Adrenal gland (tissue), 9 donors: ENCODE measurements at regions not wholly inside any gene's neighbourhood (a gene's known extent, or its start where the extent isn't known, plus 50 kb on each side); places are given as distances from the start of the nearest gene placed in this dataset.

Experiments
- DNase-seq, 7 donors: peaks; one replicate each; pipeline ENCODE4 v3.0.0-alpha.2; 2019 to 2020
- H3K27ac ChIP-seq, 5 donors: fragments of 200-600 bp; sonication (generic) in 4 of 5; 1 replicate in 3 of 5; 2 replicates in 2 of 5; pipeline versions ENCODE4 v1.5.1 to v1.8.0; 2016 to 2020; ENCODE audit warnings: mild to moderate bottlenecking in 1 of 5
- H3K27me3 ChIP-seq: fragments of 200-600 bp; 2 replicates; pipeline ENCODE4 v1.8.0; 2021
- H3K36me3 ChIP-seq, 2 donors: fragments of 200-600 bp; replicated peaks in 1 of 2; 1 replicate in 1 of 2; 2 replicates in 1 of 2; pipeline versions ENCODE4 v1.5.1 to v1.8.0; 2018 to 2022
- H3K4me1 ChIP-seq, 2 donors: fragments of 200-600 bp; replicated peaks in 1 of 2; 1 replicate in 1 of 2; 2 replicates in 1 of 2; pipeline versions ENCODE4 v1.5.1 to v1.8.0; 2018 to 2021
- H3K4me3 ChIP-seq, 4 donors: fragments of 200-600 bp; sonication (generic) in 3 of 4; one replicate each; pipeline ENCODE4 v1.5.1; 2016 to 2018
- H3K9me3 ChIP-seq, 3 donors: fragments of 200-600 bp; sonication (generic) in 1 of 3; replicated peaks in 1 of 3; 1 replicate in 2 of 3; 2 replicates in 1 of 3; pipeline versions ENCODE4 v1.5.1 to v1.8.0; 2016 to 2021
- CTCF ChIP-seq, 6 experiments: fragments of 450-650 bp in 4 of 6; fragments of 200-600 bp in 2 of 6; sonication (generic) in 1 of 6; IDR thresholded peaks; 1 replicate in 5 of 6; 2 replicates in 1 of 6; pipeline versions ENCODE4 v1.5.1 to v1.8.0; 2016 to 2021; ENCODE audit warnings: antibody characterized with exemption in 6 of 6, mild to moderate bottlenecking in 2 of 6, moderate library complexity in 1 of 6
- POLR2A ChIP-seq, 2 donors: fragments of 450-650 bp; IDR thresholded peaks; one replicate each; pipeline ENCODE4 v1.6.1; 2017; ENCODE audit warnings: antibody characterized with exemption in 2 of 2, mild to moderate bottlenecking in 2 of 2, moderate library complexity in 1 of 2
- WGBS, 4 donors: extraction: QIAGEN DNeasy Blood & Tissue Kit in 2 of 4; methylation state at CpG; one replicate each; pipeline versions ENCODE4 v1.1.5 to v1.1.7; 2013 to 2017; 5-methylcytosine and 5-hydroxymethylcytosine counted together
- intact Hi-C, 2 donors: fragments of 100-400 bp; cut with DNase I; formaldehyde crosslinking; loops; one replicate each; pipeline versions ENCODE4 v1.14.1 to v1.15.0; 2022 to 2023
- donor health status: healthy with polysubstance abuse.
- donor health status: Bipolar disorder and iron deficiency.
- donor health status: DM: yes; HTN: yes; CAD: no.
- donor health status: DM: no; HTN: no; CAD: no.
- donor health status: DM: no; HTN: no; CAD: no.

GRCh38 chr13:60772726-60773125, 375.7 kb downstream of the TDRD3 start:
- Histone ChIP-seq H3K27ac (no peak overlapping the region), H3K36me3 (no peaks in the 10 kb centered on the region), H3K27me3 (no peaks in the 10 kb centered on the region), H3K9me3 (no peaks in the 10 kb centered on the region), H3K4me3 (no peak overlapping the region), H3K4me1 (no peaks in the 10 kb centered on the region)
- intact Hi-C loops, result no loop called here
- no peak for TF ChIP-seq POLR2A (IDR thresholded peaks at IDR 0.05)
- TF ChIP-seq CTCF (IDR thresholded peaks at IDR 0.05), result no peak
- no peak for DNase-seq

- Histone ChIP-seq H3K4me1 (no peaks in the 10 kb centered on the region), H3K9me3 (no peaks in the 10 kb centered on the region), H3K4me3 (no peak overlapping the region), H3K27ac (no peak overlapping the region), H3K27me3 (no peaks in the 10 kb centered on the region), H3K36me3 (no peaks in the 10 kb centered on the region)
- WGBS, 4 donors, result 66 to 77% (median 72%) methylated on average over 5 of the region's 5 CpGs
- DNase-seq, result no peak
- intact Hi-C loops, result no loop called here
- TF ChIP-seq POLR2A (IDR thresholded peaks at IDR 0.05), result no peak
Observed at GRCh38 chr13:60765700-60766411, 368.8 kb downstream of the TDRD3 start.

DNA sequence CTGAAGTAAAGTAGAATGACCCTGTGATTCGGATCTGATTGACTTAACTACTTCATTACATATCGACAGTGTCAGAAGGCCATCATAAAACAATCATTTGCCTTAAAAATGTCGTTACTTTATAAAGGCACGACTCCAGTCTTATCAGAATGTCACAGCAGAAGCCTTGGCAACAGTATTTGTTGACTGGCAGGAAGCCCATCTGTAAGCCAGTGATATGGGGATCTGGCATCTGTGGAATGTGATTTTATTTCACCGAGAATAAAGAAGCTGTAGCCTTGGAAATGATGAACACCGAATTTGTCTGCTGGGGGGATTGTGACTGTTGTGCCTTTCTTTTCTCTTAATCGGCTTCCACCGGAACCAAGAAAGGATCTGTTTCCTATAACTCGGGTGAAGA, 362.5 kb downstream of the TDRD3 start:
- no peak for TF ChIP-seq CTCF (IDR thresholded peaks at IDR 0.05)
- TF ChIP-seq POLR2A (IDR thresholded peaks at IDR 0.05), result no peak
- Histone ChIP-seq H3K4me3 (no peak overlapping the region), H3K27ac (no peak overlapping the region), H3K9me3 (no peaks in the 10 kb centered on the region), H3K27me3 (no peaks in the 10 kb centered on the region), H3K4me1 (peaks cover 0 to 7% of the 10 kb centered on the region in 2 donors), H3K36me3 (no peaks in the 10 kb centered on the region)
- DNase-seq, result peak in 6 of 7 donors; percentile 29 to 69 (median 54)
- WGBS, 4 donors, result 4 to 7% (median 5%) methylated on average over 9 of the region's 9 CpGs
- intact Hi-C loops, result no loop called here

DNA sequence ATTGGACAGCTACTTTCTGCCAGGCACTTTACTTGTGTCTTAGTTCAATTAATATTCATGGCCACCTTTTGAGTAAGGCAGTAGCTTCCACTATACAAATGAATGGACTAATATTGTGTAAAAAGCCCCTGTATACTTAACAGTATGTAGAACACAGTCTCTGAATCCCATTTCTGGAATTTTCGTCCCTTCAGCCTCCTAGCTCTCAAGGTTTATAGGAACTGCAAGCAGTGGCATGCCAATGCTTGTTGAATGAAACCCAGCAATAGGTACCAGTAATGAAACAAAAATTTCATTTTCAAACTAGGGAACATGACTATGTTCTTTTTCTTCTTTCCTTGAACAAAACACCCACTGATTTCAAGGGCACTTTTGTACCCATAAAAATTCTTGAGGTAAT, 361.6 kb downstream of the TDRD3 start:
- Histone ChIP-seq H3K4me3 (no peak overlapping the region), H3K36me3 (no peaks in the 10 kb centered on the region), H3K9me3 (no peaks in the 10 kb centered on the region), H3K27me3 (no peaks in the 10 kb centered on the region), H3K27ac (no peak overlapping the region), H3K4me1 (peaks cover 0 to 7% of the 10 kb centered on the region in 2 donors)
- intact Hi-C loops, result no loop called here
- WGBS, 4 donors, result 43 to 74% (median 48%) methylated on average over 1 of the region's 1 CpG
- no peak for TF ChIP-seq CTCF (IDR thresholded peaks at IDR 0.05)
- no peak for TF ChIP-seq POLR2A (IDR thresholded peaks at IDR 0.05)
- DNase-seq, result no peak
